ENCODE measurements at regions not wholly inside any gene's neighbourhood (a gene's known extent, or its start where the extent isn't known, plus 50 kb on each side); places are given as distances from the start of the nearest gene placed in this dataset.

- TF ChIP-seq CTCF (tag by site-specific recombination; IDR thresholded peaks at IDR 0.05): no peak
- TF ChIP-seq ZNF121 (tag by site-specific recombination; IDR thresholded peaks at IDR 0.05): no peak
- TF ChIP-seq PATZ1 (tag by site-specific recombination; IDR thresholded peaks at IDR 0.05): no peak
- TF ChIP-seq MEIS1 (CRISPR knock-in tag; IDR thresholded peaks at IDR 0.05; ENCODE audit: borderline replicate concordance): no peak
- TF ChIP-seq ZBTB49 (tag by site-specific recombination; IDR thresholded peaks at IDR 0.05; ENCODE audit: low read depth): no peak
- TF ChIP-seq TRIM28 (IDR thresholded peaks at IDR 0.05; ENCODE audit: borderline replicate concordance, low read length): no peak
- no peak for TF ChIP-seq ZNF555 (tag by site-specific recombination; conservative IDR thresholded peaks at IDR 0.05)
- no peak for TF ChIP-seq ZNF37A (tag by site-specific recombination; IDR thresholded peaks at IDR 0.05)
- no peak for TF ChIP-seq ZNF416 (tag by site-specific recombination; IDR thresholded peaks at IDR 0.05)
- TF ChIP-seq KLF16 (tag by site-specific recombination; IDR thresholded peaks at IDR 0.05): no peak
- no peak for TF ChIP-seq ZNF639 (tag by site-specific recombination; IDR thresholded peaks at IDR 0.05)
- TF ChIP-seq ZFP3 (tag by site-specific recombination; IDR thresholded peaks at IDR 0.05; ENCODE audit: low read depth): no peak
- TF ChIP-seq ZNF184 (tag by site-specific recombination; IDR thresholded peaks at IDR 0.05): no peak
- TF ChIP-seq KLF1 (tag by site-specific recombination; IDR thresholded peaks at IDR 0.05): no peak
Observed at GRCh38 chr14:98959958-98960616, 311.9 kb downstream of the BCL11B start.
